K562 (cell line): ENCODE measurements at regions not wholly inside any gene's neighbourhood (a gene's known extent, or its start where the extent isn't known, plus 50 kb on each side); places are given as distances from the start of the nearest gene placed in this dataset.

ENCODE experiments used
- ATAC-seq: fragments of 200-7000 bp; cut with Tn5 transposase; 3 replicates; pipeline ENCODE4 v1.9.1; 2020; ENCODE audit warnings: moderate library complexity
- BruUV-seq: library from RNA; stranded (reverse); fragments of 400-500 nt; replicated peaks from 2 replicates; lab custom pipeline; 2021; lab: Mats Ljungman, UMichigan
- CTCF ChIA-PET: fragments of 300-600 bp; formaldehyde crosslinking; extraction: SDS; loops from one replicate; lab custom pipeline; 2021; ENCODE audit warnings: low intra/inter-chr PET ratio; lab: Yijun Ruan, JAX
- POLR2A ChIA-PET: fragments of 300-600, 350-650 bp; sonication (Branson Sonifier 250); formaldehyde crosslinking; extraction: SDS; loops from one replicate; lab custom pipeline; 2021; ENCODE audit warnings: antibody characterized with exemption, inconsistent platforms; lab: Yijun Ruan, JAX
- DNase-seq, 4 experiments: peaks; one replicate each; pipeline versions ENCODE4 v3.0.0 to v3.0.0-alpha.2; 2011 to 2018; ENCODE audit warnings: low spot score in 3 of 4, mixed read lengths in 3 of 4; ENCODE audit errors: extremely low read depth in 1 of 4
- FAIRE-seq: peaks from 2 replicates; lab custom pipeline; 2011; peaks lifted over from hg19 to GRCh38; lab: Jason Lieb, UNC
- H2AFZ ChIP-seq: 2 replicates; pipeline ENCODE4 v1.6.0; 2011; ENCODE audit warnings: low read depth, low read length, control low read depth, inconsistent platforms
- H3K27ac ChIP-seq: fragments of 200-600 bp; 3 replicates; pipeline ENCODE4 v1.8.0; 2011; ENCODE audit warnings: low read depth, mild to moderate bottlenecking, control low read depth, inconsistent platforms, low read length, moderate library complexity, mixed read lengths; ENCODE audit errors: extremely low read depth
- H3K27me3 ChIP-seq, 2 experiments: fragments of 300-600 bp in 1 of 2; 2 replicates in 1 of 2; 3 replicates in 1 of 2; pipeline versions ENCODE4 v1.6.0 to v1.8.0; 2011; ENCODE audit warnings: inconsistent platforms in 2 of 2, low read length in 2 of 2, mild to moderate bottlenecking in 1 of 2, mixed read lengths in 1 of 2, moderate library complexity in 1 of 2; ENCODE audit not compliant: control insufficient read depth in 2 of 2, insufficient read depth in 2 of 2
- H3K36me3 ChIP-seq: fragments of 300-600 bp; 3 replicates; pipeline ENCODE4 v1.8.0; 2011; ENCODE audit warnings: mild to moderate bottlenecking, low read length, inconsistent platforms; ENCODE audit not compliant: control insufficient read depth, insufficient read depth
- H3K4me1 ChIP-seq, 2 experiments: fragments of 200-600 bp in 1 of 2; replicated peaks in 1 of 2; 2 replicates in 1 of 2; 3 replicates in 1 of 2; pipeline versions ENCODE4 v1.5.1 to v1.8.0; 2011; ENCODE audit warnings: inconsistent platforms in 2 of 2, low read length in 2 of 2, mild to moderate bottlenecking in 1 of 2, mixed read lengths in 1 of 2, moderate library complexity in 1 of 2; ENCODE audit not compliant: control insufficient read depth in 2 of 2, insufficient read depth in 2 of 2
- H3K4me2 ChIP-seq: 2 replicates; pipeline ENCODE4 v1.6.1; 2011; ENCODE audit warnings: low read length, control low read depth, inconsistent platforms, mixed read lengths; ENCODE audit not compliant: insufficient read depth
- H3K4me3 ChIP-seq: fragments of 200-600 bp; sonication (generic), shearing (Covaris generic); 2 replicates; pipeline ENCODE4 v1.5.1; 2016; ENCODE audit warnings: control low read depth, inconsistent platforms
- H3K79me2 ChIP-seq: fragments of 200-600 bp; 3 replicates; pipeline ENCODE4 v1.8.0; 2011; ENCODE audit warnings: low read length, inconsistent platforms; ENCODE audit not compliant: control insufficient read depth, insufficient read depth
- H3K9ac ChIP-seq, 2 experiments: 2 replicates each; pipeline versions ENCODE4 v1.6.0 to v1.6.1; 2011; ENCODE audit warnings: low read depth in 2 of 2, low read length in 2 of 2, control low read depth in 1 of 2, inconsistent platforms in 1 of 2, mild to moderate bottlenecking in 1 of 2, mixed read lengths in 1 of 2; ENCODE audit not compliant: insufficient read depth in 1 of 2
- H3K9me1 ChIP-seq: one replicate; pipeline ENCODE4 v1.6.0; 2011; ENCODE audit warnings: inconsistent platforms, mild to moderate bottlenecking, low read length, moderate library complexity; ENCODE audit not compliant: control insufficient read depth, insufficient read depth
- H3K9me3 ChIP-seq: replicated peaks from 2 replicates; pipeline ENCODE4 v1.5.1; 2011; ENCODE audit warnings: low read depth, low read length, inconsistent platforms; ENCODE audit not compliant: control insufficient read depth, insufficient read depth
- H4K20me1 ChIP-seq: replicated peaks from 2 replicates; pipeline ENCODE4 v1.6.1; 2011; ENCODE audit warnings: low read length, inconsistent platforms, mixed read lengths; ENCODE audit not compliant: control insufficient read depth, insufficient read depth
- ETV6 ChIP-seq, 3 experiments: fragments of 150-350 bp in 1 of 3; sonication (generic) in 1 of 3; formaldehyde crosslinking in 1 of 3; IDR thresholded peaks; 2 replicates each; pipeline versions ENCODE4 v1.6.1 to v1.8.0; 2014 to 2022; ENCODE audit warnings: borderline replicate concordance in 2 of 3, low read depth in 2 of 3, antibody characterized with exemption in 1 of 3, low read length in 1 of 3, mild to moderate bottlenecking in 1 of 3, missing genetic modification reagents in 1 of 3
- HDAC6 ChIP-seq: IDR thresholded peaks from 2 replicates; pipeline ENCODE4 v1.6.1; 2012; ENCODE audit warnings: low read depth, mild to moderate bottlenecking, control low read depth, inconsistent platforms, low read length, moderate library complexity
- KAT2B ChIP-seq: IDR thresholded peaks from one replicate; pipeline ENCODE4 v1.6.1; 2012; ENCODE audit warnings: low read depth, mild to moderate bottlenecking, control low read depth, inconsistent platforms, low read length, moderate library complexity
- MBD2 ChIP-seq: sonication (generic); IDR thresholded peaks from 2 replicates; pipeline ENCODE4 v1.6.1; 2016; ENCODE audit warnings: low read depth, borderline replicate concordance
- MXD1 ChIP-seq: fragments of 250-450 bp; sonication (Bioruptor Pico); IDR thresholded peaks from 2 replicates; pipeline ENCODE4 v1.8.0; 2021; ENCODE audit warnings: borderline replicate concordance, mild to moderate bottlenecking, moderate library complexity; ENCODE audit not compliant: poor library complexity, severe bottlenecking
- NBN ChIP-seq: fragments of 450-650 bp; IDR thresholded peaks from 2 replicates; pipeline ENCODE4 v1.6.1; 2016; ENCODE audit warnings: low read depth, mild to moderate bottlenecking
- NFYB ChIP-seq: IDR thresholded peaks from 2 replicates; pipeline ENCODE4 v1.6.1; 2011; ENCODE audit warnings: mild to moderate bottlenecking, moderate library complexity; ENCODE audit not compliant: insufficient read length; ENCODE audit errors: extremely low read depth
- NRF1 ChIP-seq, 2 experiments: fragments of 450-650 bp; IDR thresholded peaks in 1 of 2; conservative IDR thresholded peaks in 1 of 2; 2 replicates each; pipeline ENCODE4 v1.6.1; 2014; ENCODE audit warnings: mild to moderate bottlenecking in 2 of 2
- SRSF7 ChIP-seq: fragments of 200-400 bp; formaldehyde crosslinking; optimal IDR thresholded peaks from 2 replicates; pipeline ENCODE3; 2017; ENCODE audit warnings: mild to moderate bottlenecking, low read depth, low read length
- THRB ChIP-seq: fragments of 450-650 bp; formaldehyde crosslinking; conservative IDR thresholded peaks from 2 replicates; pipeline ENCODE4 v1.4.0; 2022; ENCODE audit warnings: mild to moderate bottlenecking, missing genetic modification characterization
- U2AF1 ChIP-seq: fragments of 200-400 bp; formaldehyde crosslinking; optimal IDR thresholded peaks from 2 replicates; pipeline ENCODE3; 2017; ENCODE audit warnings: mild to moderate bottlenecking, low read depth, low read length, moderate library complexity
- ZBTB2 ChIP-seq: fragments of 450-650 bp; IDR thresholded peaks from 2 replicates; pipeline ENCODE4 v1.6.1; 2016; ENCODE audit warnings: antibody characterized with exemption
- ZNF589 ChIP-seq: fragments of 200-800 bp; sonication (Bioruptor generic); IDR thresholded peaks from 2 replicates; pipeline ENCODE4 v1.6.1; 2016; ENCODE audit warnings: low read depth, missing genetic modification characterization, missing compliant biosample characterization
- WGBS: fragments of 100-300 bp; shearing (Covaris generic); methylation state at CpG from one replicate; pipeline ENCODE4 v1.1.6; 2016; ENCODE audit warnings: low coverage, mixed read lengths; ENCODE audit not compliant: insufficient coverage; ENCODE audit errors: missing lambda C conversion rate; 5-methylcytosine and 5-hydroxymethylcytosine counted together
- in situ Hi-C: fragments of 300-500 bp; cut with MboI; formaldehyde crosslinking; loops from 4 replicates; pipeline ENCODE4 v1.15.0; 2018; ENCODE audit warnings: inconsistent platforms, mixed read lengths
- intact Hi-C: fragments of 100-400 bp; cut with micrococcal nuclease; formaldehyde crosslinking; loops from 2 replicates; pipeline ENCODE4 v1.14.2; 2022

- Histone ChIP-seq H3K9ac (no peak overlapping the region), H4K20me1 (no peaks in the 10 kb centered on the region), H3K9me3 (no peaks in the 10 kb centered on the region), H3K4me3 (no peak overlapping the region), H3K4me1 (no peaks in the 10 kb centered on the region), H3K9me1 (no peaks in the 10 kb centered on the region), H3K79me2 (no peaks in the 10 kb centered on the region), H3K27me3 (no peaks in the 10 kb centered on the region)
- in situ Hi-C loops (no loop called here), intact Hi-C loops (no loop called here)
- ATAC-seq (no peak), DNase-seq (no peak), FAIRE-seq (no peak)
- BruUV-seq: no TSS peak
- ChIA-PET CTCF (no interaction called here), POLR2A (interaction anchor here (0.5 kb wide), 1 partner anchor 11 kb away, joined by 3 read pairs; no protein-coding TSS in a partner anchor)
- TF ChIP-seq ZBTB2: no peak
- no peak for TF ChIP-seq ETV6 (IDR thresholded peaks at IDR 0.05; ENCODE audit: borderline replicate concordance in 1 of 2, low read depth in 2 of 2, low read length in 1 of 2)
- TF ChIP-seq ETV6 (CRISPR knock-in tag; IDR thresholded peaks at IDR 0.05; ENCODE audit: borderline replicate concordance): no peak
- TF ChIP-seq MBD2: no peak
- TF ChIP-seq, all 486 proteins: peak for 0
- 2% methylated on average over 5 of the region's 5 CpGs for WGBS
- H3K36me3 ChIP-seq: no peaks in the 10 kb centered on the region
- no peak overlapping the region for H2AFZ ChIP-seq
- H3K4me2 ChIP-seq: no peak overlapping the region
- no peak overlapping the region for H3K27ac ChIP-seq
Measured at GRCh38 chr2:18161681-18162080, 283.2 kb downstream of the KCNS3 start.

- WGBS: 0% methylated on average over 5 of the region's 5 CpGs
- ChIA-PET POLR2A (no interaction called here), CTCF (no interaction called here)
- intact Hi-C loops: no loop called here
- no peak overlapping the region for H3K9ac ChIP-seq
- H3K4me3 ChIP-seq: no peak overlapping the region
- DNase-seq (no peak), FAIRE-seq (no peak), ATAC-seq (no peak)
- in situ Hi-C loops: no loop called here
- no peaks in the 10 kb centered on the region for H3K79me2 ChIP-seq
- H4K20me1 ChIP-seq: no peaks in the 10 kb centered on the region
- H3K9me1 ChIP-seq: no peaks in the 10 kb centered on the region
- no peaks in the 10 kb centered on the region for H3K27me3 ChIP-seq
- H3K36me3 ChIP-seq: no peaks in the 10 kb centered on the region
- no peak overlapping the region for H2AFZ ChIP-seq
- H3K4me2 ChIP-seq: no peak overlapping the region
- no TSS peak for BruUV-seq
- H3K27ac ChIP-seq: no peak overlapping the region
- no peaks in the 10 kb centered on the region for H3K4me1 ChIP-seq
- H3K9me3 ChIP-seq: no peaks in the 10 kb centered on the region
- TF ChIP-seq HDAC6 (no peak), U2AF1 (no peak), ZNF589 (no peak), NBN (no peak), NFYB (no peak), NRF1 (conservative IDR thresholded peaks at IDR 0.05 in 1 of 2, IDR thresholded peaks at IDR 0.05 in 1 of 2) (no peak), THRB (CRISPR knock-in tag) (no peak), MXD1 (CRISPR knock-in tag) (no peak), KAT2B (no peak), SRSF7 (no peak)
Measured at GRCh38 chr2:18159896-18160295, 281.4 kb downstream of the KCNS3 start.
